Trophoblast cell (in vitro differentiated cells and primary cell): ENCODE measurements at regions not wholly inside any gene's neighbourhood (a gene's known extent, or its start where the extent isn't known, plus 50 kb on each side); places are given as distances from the start of the nearest gene placed in this dataset.
"Not testable (repeated sequence)": the region's sequence is repeated elsewhere in the genome, so short reads cannot be mapped to it uniquely, and the experiment has no call there.

Experiments used
- DNase-seq, 2 donors: peaks; one replicate each; pipeline ENCODE4 v3.0.0-alpha.2; 2016
- H2AFZ ChIP-seq: 2 replicates; pipeline ENCODE4 v1.6.1; 2013; ENCODE audit warnings: low read length, moderate library complexity, mild to moderate bottlenecking; ENCODE audit not compliant: insufficient read depth, poor library complexity
- H2AK5ac ChIP-seq: 2 replicates; pipeline ENCODE4 v1.6.1; 2013; ENCODE audit warnings: mild to moderate bottlenecking, low read length
- H2BK120ac ChIP-seq: 2 replicates; pipeline ENCODE4 v1.6.1; 2013; ENCODE audit warnings: low read length, mild to moderate bottlenecking, moderate library complexity; ENCODE audit not compliant: insufficient read depth, poor library complexity
- H2BK12ac ChIP-seq: 2 replicates; pipeline ENCODE4 v1.6.1; 2013; ENCODE audit warnings: mild to moderate bottlenecking, low read length, moderate library complexity
- H2BK5ac ChIP-seq: 2 replicates; pipeline ENCODE4 v1.6.1; 2013; ENCODE audit warnings: low read length, low read depth, moderate library complexity, mild to moderate bottlenecking; ENCODE audit not compliant: poor library complexity
- H3K14ac ChIP-seq: 2 replicates; pipeline ENCODE4 v1.6.1; 2013; ENCODE audit warnings: mild to moderate bottlenecking, low read length
- H3K18ac ChIP-seq: 2 replicates; pipeline ENCODE4 v1.6.1; 2013; ENCODE audit warnings: mild to moderate bottlenecking, low read length
- H3K23ac ChIP-seq: 2 replicates; pipeline ENCODE4 v1.6.1; 2013; ENCODE audit warnings: low read length
- H3K27ac ChIP-seq: 2 replicates; pipeline ENCODE4 v1.5.1; 2013; ENCODE audit warnings: low read depth, mild to moderate bottlenecking, inconsistent platforms, low read length, moderate library complexity
- H3K27me3 ChIP-seq: 2 replicates; pipeline ENCODE4 v1.6.1; 2013; ENCODE audit warnings: inconsistent platforms, mild to moderate bottlenecking, low read length, moderate library complexity; ENCODE audit not compliant: insufficient read depth
- H3K36me3 ChIP-seq, 2 experiments: 1 replicate in 1 of 2; 2 replicates in 1 of 2; pipeline ENCODE4 v1.6.1; 2013; ENCODE audit warnings: low read length in 2 of 2, mild to moderate bottlenecking in 2 of 2, moderate library complexity in 1 of 2; ENCODE audit not compliant: insufficient read depth in 2 of 2, control insufficient read depth in 1 of 2
- H3K4ac ChIP-seq: 2 replicates; pipeline ENCODE4 v1.6.1; 2013; ENCODE audit warnings: low read depth, mild to moderate bottlenecking, low read length, moderate library complexity
- H3K4me1 ChIP-seq, 2 experiments: 1 replicate in 1 of 2; 2 replicates in 1 of 2; pipeline ENCODE4 v1.6.1; 2013; ENCODE audit warnings: low read length in 2 of 2, mild to moderate bottlenecking in 2 of 2, moderate library complexity in 1 of 2; ENCODE audit not compliant: insufficient read depth in 2 of 2, control insufficient read depth in 1 of 2
- H3K4me2 ChIP-seq: 2 replicates; pipeline ENCODE4 v1.6.1; 2013; ENCODE audit warnings: inconsistent platforms, mild to moderate bottlenecking, low read length, moderate library complexity
- H3K4me3 ChIP-seq: 2 replicates; pipeline ENCODE4 v1.5.1; 2013; ENCODE audit warnings: mild to moderate bottlenecking, low read depth, low read length, inconsistent platforms
- H3K79me1 ChIP-seq: one replicate; pipeline ENCODE4 v1.6.1; 2013; ENCODE audit warnings: low read length
- H3K79me2 ChIP-seq: 2 replicates; pipeline ENCODE4 v1.6.1; 2013; ENCODE audit warnings: low read length, mild to moderate bottlenecking; ENCODE audit not compliant: control insufficient read depth, insufficient read depth, poor library complexity
- H3K9ac ChIP-seq: 2 replicates; pipeline ENCODE4 v1.6.1; 2013; ENCODE audit warnings: mild to moderate bottlenecking, low read length
- H3K9me3 ChIP-seq: 2 replicates; pipeline ENCODE4 v1.6.1; 2013; ENCODE audit warnings: low read depth, mild to moderate bottlenecking, control low read depth, inconsistent platforms, low read length; ENCODE audit not compliant: insufficient read depth
- H4K12ac ChIP-seq: 2 replicates; pipeline ENCODE4 v1.6.1; 2013; ENCODE audit warnings: low read depth, mild to moderate bottlenecking, low read length, moderate library complexity
- H4K8ac ChIP-seq: 2 replicates; pipeline ENCODE4 v1.6.1; 2013; ENCODE audit warnings: low read depth, mild to moderate bottlenecking, low read length, moderate library complexity
- H4K91ac ChIP-seq: one replicate; pipeline ENCODE4 v1.6.1; 2013; ENCODE audit warnings: low read depth, mild to moderate bottlenecking, low read length, moderate library complexity
- WGBS: extraction: QIAGEN DNeasy Blood & Tissue Kit; methylation state at CpG from one replicate; pipeline ENCODE4 v1.1.7; 2013; ENCODE audit warnings: missing lambda C conversion rate; ENCODE audit not compliant: insufficient read length, insufficient coverage; ENCODE audit errors: extremely low coverage; 5-methylcytosine and 5-hydroxymethylcytosine counted together

- H3K36me3 ChIP-seq, H2BK12ac ChIP-seq, H2AFZ ChIP-seq, H3K9me3 ChIP-seq, H3K27me3 ChIP-seq, DNase-seq, H2BK5ac ChIP-seq, H3K14ac ChIP-seq, H3K18ac ChIP-seq, H3K9ac ChIP-seq, H2AK5ac ChIP-seq, H3K4me2 ChIP-seq, H3K4me3 ChIP-seq, H4K12ac ChIP-seq, H4K91ac ChIP-seq, H2BK120ac ChIP-seq, H3K79me2 ChIP-seq, H3K4ac ChIP-seq, H3K27ac ChIP-seq, H3K79me1 ChIP-seq, H3K4me1 ChIP-seq, H4K8ac ChIP-seq, H3K23ac ChIP-seq: not testable (repeated sequence)
- no CpG with 5 or more reads among the region's 3 CpGs for WGBS
These were observed 318.1 kb upstream of the FRG1 start for GRCh38 chr4:189622574-189622973.

GRCh38 chr4:189627041-189627440 is 313.6 kb upstream of the FRG1 start:
- H3K18ac ChIP-seq, H2AFZ ChIP-seq, DNase-seq, H2AK5ac ChIP-seq, H4K8ac ChIP-seq, H3K23ac ChIP-seq, H3K79me1 ChIP-seq, H3K27me3 ChIP-seq, H3K4me3 ChIP-seq, H3K9ac ChIP-seq, H3K36me3 ChIP-seq, H3K27ac ChIP-seq, H3K4ac ChIP-seq, H3K79me2 ChIP-seq, H3K4me2 ChIP-seq, H2BK120ac ChIP-seq, H3K14ac ChIP-seq, H3K9me3 ChIP-seq, H2BK5ac ChIP-seq, H4K12ac ChIP-seq, H3K4me1 ChIP-seq, H4K91ac ChIP-seq, H2BK12ac ChIP-seq: not testable (repeated sequence)
- no CpG with 5 or more reads among the region's 1 CpG for WGBS

- H3K4me3 ChIP-seq, H3K27ac ChIP-seq, H3K27me3 ChIP-seq, H2AFZ ChIP-seq, H3K36me3 ChIP-seq, H3K9me3 ChIP-seq, H3K79me2 ChIP-seq, H2BK12ac ChIP-seq, H3K23ac ChIP-seq, H3K4me2 ChIP-seq, H2BK5ac ChIP-seq, H3K4me1 ChIP-seq, H3K14ac ChIP-seq, H4K12ac ChIP-seq, H4K8ac ChIP-seq, H2AK5ac ChIP-seq, DNase-seq, H3K4ac ChIP-seq, H3K79me1 ChIP-seq, H4K91ac ChIP-seq, H2BK120ac ChIP-seq, H3K9ac ChIP-seq, H3K18ac ChIP-seq: not testable (repeated sequence)
- no CpG with 5 or more reads among the region's 3 CpGs for WGBS
These were observed 310.9 kb upstream of the FRG1 start for GRCh38 chr4:189629733-189630132.

GRCh38 chr4:189630913-189631567 is 309.6 kb upstream of the FRG1 start:
- WGBS, result no CpG with 5 or more reads among the region's 6 CpGs
- not testable (repeated sequence) for H2BK5ac ChIP-seq, DNase-seq

More at GRCh38 chr4:189630913-189631567, 309.6 kb upstream of the FRG1 start:
- not testable (repeated sequence) for H3K79me1 ChIP-seq, H3K4me1 ChIP-seq, H2AFZ ChIP-seq, H3K27ac ChIP-seq, H4K8ac ChIP-seq, H3K9ac ChIP-seq, H2BK120ac ChIP-seq, H3K36me3 ChIP-seq, H3K9me3 ChIP-seq, H2AK5ac ChIP-seq, H3K14ac ChIP-seq, H3K4ac ChIP-seq, H3K79me2 ChIP-seq, H2BK12ac ChIP-seq, H3K27me3 ChIP-seq, H4K12ac ChIP-seq, H3K23ac ChIP-seq, H4K91ac ChIP-seq, H3K4me3 ChIP-seq, H3K4me2 ChIP-seq, H3K18ac ChIP-seq
